ENCODE measurements at regions not wholly inside any gene's neighbourhood (a gene's known extent, or its start where the extent isn't known, plus 50 kb on each side); places are given as distances from the start of the nearest gene placed in this dataset.

DNA sequence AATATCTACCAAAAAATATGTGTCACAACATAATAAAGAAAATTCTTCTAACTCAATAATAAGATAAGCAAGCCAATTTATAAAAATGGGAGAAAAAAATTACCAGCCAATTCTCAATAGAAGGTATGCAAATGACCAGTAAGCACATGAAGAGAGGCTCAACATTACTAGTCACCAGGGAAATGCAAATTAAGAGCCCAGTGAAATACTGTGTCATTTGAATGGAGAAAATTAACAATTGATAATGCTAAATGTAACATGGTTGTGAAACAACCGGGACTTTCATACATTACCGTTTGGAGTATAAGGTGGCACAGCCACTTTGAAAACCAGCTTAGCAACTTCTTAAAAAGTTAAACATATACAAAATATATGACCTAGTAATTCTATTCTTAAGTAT lies 460.7 kb downstream of the IGSF11 start:
- Histone ChIP-seq H3K9me3 (ENCODE audit: low read length) (peaks cover 15% of the 10 kb centered on the region; the same call in 1 of the 2 replicates), H2AFZ (ENCODE audit: low read length) (no peak overlapping the region), H3K27me3 (ENCODE audit: low read length) (no peaks in the 10 kb centered on the region), H3K9me2 (replicated peaks; ENCODE audit: low read length) (no peaks in the 10 kb centered on the region), H4K20me1 (ENCODE audit: low read length) (no peaks in the 10 kb centered on the region), H3K27ac (ENCODE audit: low read length) (no peak overlapping the region), H3K4me2 (ENCODE audit: low read length) (no peak overlapping the region), H3K79me2 (ENCODE audit: low read length) (no peaks in the 10 kb centered on the region), H3K36me3 (ENCODE audit: low read depth, low read length) (no peaks in the 10 kb centered on the region), H3K9ac (ENCODE audit: low read length) (no peak overlapping the region), H3F3A (ENCODE audit: low read length, unreplicated experiment) (no peaks in the 10 kb centered on the region), H3K4me1 (ENCODE audit: insufficient read depth, low read length) (no peaks in the 10 kb centered on the region), H3K4me3 (ENCODE audit: low read length) (no peak overlapping the region)
- no TSS peak for BruUV-seq (replicated peaks)
- no peak for ATAC-seq
- DNase-seq = no peak
- intact Hi-C loops (cut with micrococcal nuclease) = no loop called here
- ChIA-PET CTCF (no interaction called here), POLR2A (ENCODE audit: unreplicated experiment) (no interaction called here)
- TF ChIP-seq, protein P1, sequence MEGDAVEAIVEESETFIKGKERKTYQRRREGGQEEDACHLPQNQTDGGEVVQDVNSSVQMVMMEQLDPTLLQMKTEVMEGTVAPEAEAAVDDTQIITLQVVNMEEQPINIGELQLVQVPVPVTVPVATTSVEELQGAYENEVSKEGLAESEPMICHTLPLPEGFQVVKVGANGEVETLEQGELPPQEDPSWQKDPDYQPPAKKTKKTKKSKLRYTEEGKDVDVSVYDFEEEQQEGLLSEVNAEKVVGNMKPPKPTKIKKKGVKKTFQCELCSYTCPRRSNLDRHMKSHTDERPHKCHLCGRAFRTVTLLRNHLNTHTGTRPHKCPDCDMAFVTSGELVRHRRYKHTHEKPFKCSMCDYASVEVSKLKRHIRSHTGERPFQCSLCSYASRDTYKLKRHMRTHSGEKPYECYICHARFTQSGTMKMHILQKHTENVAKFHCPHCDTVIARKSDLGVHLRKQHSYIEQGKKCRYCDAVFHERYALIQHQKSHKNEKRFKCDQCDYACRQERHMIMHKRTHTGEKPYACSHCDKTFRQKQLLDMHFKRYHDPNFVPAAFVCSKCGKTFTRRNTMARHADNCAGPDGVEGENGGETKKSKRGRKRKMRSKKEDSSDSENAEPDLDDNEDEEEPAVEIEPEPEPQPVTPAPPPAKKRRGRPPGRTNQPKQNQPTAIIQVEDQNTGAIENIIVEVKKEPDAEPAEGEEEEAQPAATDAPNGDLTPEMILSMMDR (conservative IDR thresholded peaks at IDR 0.05; ENCODE audit: low read depth, low read length) = no peak
- TF ChIP-seq EZH2 (IDR thresholded peaks at IDR 0.05; ENCODE audit: low read length, unreplicated experiment) (no peak), EZH2phosphoT487 (IDR thresholded peaks at IDR 0.05; ENCODE audit: borderline replicate concordance, low read length) (no peak)

DNA sequence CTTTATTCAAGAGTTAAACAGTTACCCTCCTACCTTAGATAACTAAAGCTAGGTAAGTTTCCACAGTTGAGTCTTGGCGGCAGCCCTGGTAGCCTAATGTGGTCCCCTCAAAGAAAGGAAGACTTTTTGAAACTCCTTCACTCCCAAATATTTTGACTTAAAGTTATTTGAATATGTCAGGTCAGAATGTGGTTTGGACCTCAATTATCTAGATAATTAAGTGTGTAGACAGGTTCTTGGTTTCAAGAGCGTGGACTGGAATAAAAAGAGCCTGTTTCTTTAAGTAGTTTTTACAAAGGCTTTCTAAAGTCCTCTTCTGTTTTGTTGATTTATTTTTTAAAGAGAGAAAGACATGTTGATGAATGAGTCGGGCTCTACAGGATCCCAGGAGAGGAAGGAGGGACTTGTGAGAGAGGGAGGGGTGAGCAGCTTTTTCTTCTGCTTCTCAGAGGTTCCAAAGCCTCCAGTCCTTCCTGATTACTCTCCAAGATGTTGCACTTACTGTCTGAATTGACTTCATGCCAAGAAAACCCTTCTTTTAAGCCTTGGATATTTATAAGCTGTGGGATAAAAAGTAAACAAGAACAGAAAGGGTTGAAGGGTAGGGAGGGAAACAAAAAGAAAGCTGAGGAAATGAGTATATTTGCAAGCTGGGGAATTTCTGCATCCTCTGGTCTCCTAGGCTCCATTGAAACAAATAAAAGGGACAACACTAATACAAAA lies 457.4 kb downstream of the IGSF11 start:
- no peak overlapping the region for H3K9ac ChIP-seq (ENCODE audit: low read length)
- no peaks in the 10 kb centered on the region for H3F3A ChIP-seq (ENCODE audit: low read length, unreplicated experiment)
- H3K36me3 ChIP-seq (ENCODE audit: low read depth, low read length) = no peaks in the 10 kb centered on the region
- no peaks in the 10 kb centered on the region for H3K79me2 ChIP-seq (ENCODE audit: low read length)
- no peak overlapping the region for H3K4me3 ChIP-seq (ENCODE audit: low read length)
- BruUV-seq (replicated peaks) = no TSS peak
- ATAC-seq (no peak), DNase-seq (no peak)
- H3K27ac ChIP-seq (ENCODE audit: low read length) = no peak overlapping the region
- H2AFZ ChIP-seq (ENCODE audit: low read length) = no peak overlapping the region
- no peak overlapping the region for H3K4me2 ChIP-seq (ENCODE audit: low read length)
- TF ChIP-seq EZH2phosphoT487 (IDR thresholded peaks at IDR 0.05; ENCODE audit: borderline replicate concordance, low read length) = no peak
- TF ChIP-seq, protein P1 (conservative IDR thresholded peaks at IDR 0.05; ENCODE audit: low read depth, low read length) = no peak
- TF ChIP-seq EZH2 (IDR thresholded peaks at IDR 0.05; ENCODE audit: low read length, unreplicated experiment) = no peak
- POLR2A ChIA-PET (ENCODE audit: unreplicated experiment) = no interaction called here
- no peaks in the 10 kb centered on the region for H4K20me1 ChIP-seq (ENCODE audit: low read length)
- no peaks in the 10 kb centered on the region for H3K9me2 ChIP-seq (replicated peaks; ENCODE audit: low read length)
- H3K9me3 ChIP-seq (ENCODE audit: low read length) = peaks cover 21% of the 10 kb centered on the region; the same call in 1 of the 2 replicates
- H3K27me3 ChIP-seq (ENCODE audit: low read length) = no peaks in the 10 kb centered on the region
- no peaks in the 10 kb centered on the region for H3K4me1 ChIP-seq (ENCODE audit: insufficient read depth, low read length)
- intact Hi-C loops (cut with micrococcal nuclease) = no loop called here
- CTCF ChIA-PET = no interaction called here

DNA sequence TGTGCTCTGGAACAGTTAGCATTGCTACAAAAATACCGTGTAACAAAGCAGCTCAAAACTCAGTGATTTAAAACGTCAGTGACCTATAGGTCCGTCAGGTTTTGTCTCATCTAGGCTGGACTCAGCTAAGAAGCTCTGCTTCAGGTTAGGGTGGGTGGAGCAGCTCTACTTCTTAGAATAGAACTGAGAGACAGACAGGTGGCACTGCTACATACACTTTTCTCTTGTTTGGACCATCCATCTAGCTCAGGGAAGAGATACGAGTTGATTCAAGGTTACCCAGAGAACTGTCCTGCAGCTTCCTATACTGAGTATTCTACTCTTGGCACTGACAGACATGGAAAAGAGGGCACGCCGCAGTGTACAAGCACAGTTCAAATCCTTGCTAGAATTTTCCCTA lies 456.1 kb downstream of the IGSF11 start:
- no peaks in the 10 kb centered on the region for H3K9me2 ChIP-seq (replicated peaks; ENCODE audit: low read length)
- no peak overlapping the region for H3K4me3 ChIP-seq (ENCODE audit: low read length)
- peaks cover 23% of the 10 kb centered on the region; the same call in 1 of the 2 replicates for H3K9me3 ChIP-seq (ENCODE audit: low read length)
- H3K27me3 ChIP-seq (ENCODE audit: low read length) = no peaks in the 10 kb centered on the region
- POLR2A ChIA-PET (ENCODE audit: unreplicated experiment) = no interaction called here
- no peak overlapping the region for H3K9ac ChIP-seq (ENCODE audit: low read length)
- H4K20me1 ChIP-seq (ENCODE audit: low read length) = no peaks in the 10 kb centered on the region
- no peak for DNase-seq
- H3K4me2 ChIP-seq (ENCODE audit: low read length) = no peak overlapping the region
- TF ChIP-seq EZH2 (IDR thresholded peaks at IDR 0.05; ENCODE audit: low read length, unreplicated experiment) (no peak), EZH2phosphoT487 (IDR thresholded peaks at IDR 0.05; ENCODE audit: borderline replicate concordance, low read length) (no peak)
- TF ChIP-seq, protein P1 (conservative IDR thresholded peaks at IDR 0.05; ENCODE audit: low read depth, low read length) = no peak
- no peaks in the 10 kb centered on the region for H3K36me3 ChIP-seq (ENCODE audit: low read depth, low read length)
- ATAC-seq = no peak
- H3K79me2 ChIP-seq (ENCODE audit: low read length) = no peaks in the 10 kb centered on the region
- CTCF ChIA-PET = no interaction called here
- no TSS peak for BruUV-seq (replicated peaks)
- H2AFZ ChIP-seq (ENCODE audit: low read length) = no peak overlapping the region
- H3K4me1 ChIP-seq (ENCODE audit: insufficient read depth, low read length) = no peaks in the 10 kb centered on the region
- H3K27ac ChIP-seq (ENCODE audit: low read length) = no peak overlapping the region
- no peaks in the 10 kb centered on the region for H3F3A ChIP-seq (ENCODE audit: low read length, unreplicated experiment)
- intact Hi-C loops (cut with micrococcal nuclease) = no loop called here

Measured in PC-3 (cell line).